K562 (cell line): ENCODE measurements at regions not wholly inside any gene's neighbourhood (a gene's known extent, or its start where the extent isn't known, plus 50 kb on each side); places are given as distances from the start of the nearest gene placed in this dataset.

Experiments used
- ATAC-seq: fragments of 200-7000 bp; cut with Tn5 transposase; 3 replicates; pipeline ENCODE4 v1.9.1; 2020; ENCODE audit warnings: moderate library complexity
- BruUV-seq: library from RNA; stranded (reverse); fragments of 400-500 nt; replicated peaks from 2 replicates; lab custom pipeline; 2021; lab: Mats Ljungman, UMichigan
- CTCF ChIA-PET: fragments of 300-600 bp; formaldehyde crosslinking; extraction: SDS; loops from one replicate; lab custom pipeline; 2021; ENCODE audit warnings: low intra/inter-chr PET ratio; lab: Yijun Ruan, JAX
- POLR2A ChIA-PET: fragments of 300-600, 350-650 bp; sonication (Branson Sonifier 250); formaldehyde crosslinking; extraction: SDS; loops from one replicate; lab custom pipeline; 2021; ENCODE audit warnings: antibody characterized with exemption, inconsistent platforms; lab: Yijun Ruan, JAX
- DNase-seq, 4 experiments: peaks; one replicate each; pipeline versions ENCODE4 v3.0.0 to v3.0.0-alpha.2; 2011 to 2018; ENCODE audit warnings: low spot score in 3 of 4, mixed read lengths in 3 of 4; ENCODE audit errors: extremely low read depth in 1 of 4
- FAIRE-seq: peaks from 2 replicates; lab custom pipeline; 2011; peaks lifted over from hg19 to GRCh38; lab: Jason Lieb, UNC
- H2AFZ ChIP-seq: 2 replicates; pipeline ENCODE4 v1.6.0; 2011; ENCODE audit warnings: low read depth, low read length, control low read depth, inconsistent platforms
- H3K27ac ChIP-seq: fragments of 200-600 bp; 3 replicates; pipeline ENCODE4 v1.8.0; 2011; ENCODE audit warnings: low read depth, mild to moderate bottlenecking, control low read depth, inconsistent platforms, low read length, moderate library complexity, mixed read lengths; ENCODE audit errors: extremely low read depth
- H3K27me3 ChIP-seq, 2 experiments: fragments of 300-600 bp in 1 of 2; 2 replicates in 1 of 2; 3 replicates in 1 of 2; pipeline versions ENCODE4 v1.6.0 to v1.8.0; 2011; ENCODE audit warnings: inconsistent platforms in 2 of 2, low read length in 2 of 2, mild to moderate bottlenecking in 1 of 2, mixed read lengths in 1 of 2, moderate library complexity in 1 of 2; ENCODE audit not compliant: control insufficient read depth in 2 of 2, insufficient read depth in 2 of 2
- H3K36me3 ChIP-seq: fragments of 300-600 bp; 3 replicates; pipeline ENCODE4 v1.8.0; 2011; ENCODE audit warnings: mild to moderate bottlenecking, low read length, inconsistent platforms; ENCODE audit not compliant: control insufficient read depth, insufficient read depth
- H3K4me1 ChIP-seq, 2 experiments: fragments of 200-600 bp in 1 of 2; replicated peaks in 1 of 2; 2 replicates in 1 of 2; 3 replicates in 1 of 2; pipeline versions ENCODE4 v1.5.1 to v1.8.0; 2011; ENCODE audit warnings: inconsistent platforms in 2 of 2, low read length in 2 of 2, mild to moderate bottlenecking in 1 of 2, mixed read lengths in 1 of 2, moderate library complexity in 1 of 2; ENCODE audit not compliant: control insufficient read depth in 2 of 2, insufficient read depth in 2 of 2
- H3K4me2 ChIP-seq: 2 replicates; pipeline ENCODE4 v1.6.1; 2011; ENCODE audit warnings: low read length, control low read depth, inconsistent platforms, mixed read lengths; ENCODE audit not compliant: insufficient read depth
- H3K4me3 ChIP-seq: fragments of 200-600 bp; sonication (generic), shearing (Covaris generic); 2 replicates; pipeline ENCODE4 v1.5.1; 2016; ENCODE audit warnings: control low read depth, inconsistent platforms
- H3K79me2 ChIP-seq: fragments of 200-600 bp; 3 replicates; pipeline ENCODE4 v1.8.0; 2011; ENCODE audit warnings: low read length, inconsistent platforms; ENCODE audit not compliant: control insufficient read depth, insufficient read depth
- H3K9ac ChIP-seq, 2 experiments: 2 replicates each; pipeline versions ENCODE4 v1.6.0 to v1.6.1; 2011; ENCODE audit warnings: low read depth in 2 of 2, low read length in 2 of 2, control low read depth in 1 of 2, inconsistent platforms in 1 of 2, mild to moderate bottlenecking in 1 of 2, mixed read lengths in 1 of 2; ENCODE audit not compliant: insufficient read depth in 1 of 2
- H3K9me1 ChIP-seq: one replicate; pipeline ENCODE4 v1.6.0; 2011; ENCODE audit warnings: inconsistent platforms, mild to moderate bottlenecking, low read length, moderate library complexity; ENCODE audit not compliant: control insufficient read depth, insufficient read depth
- H3K9me3 ChIP-seq: replicated peaks from 2 replicates; pipeline ENCODE4 v1.5.1; 2011; ENCODE audit warnings: low read depth, low read length, inconsistent platforms; ENCODE audit not compliant: control insufficient read depth, insufficient read depth
- H4K20me1 ChIP-seq: replicated peaks from 2 replicates; pipeline ENCODE4 v1.6.1; 2011; ENCODE audit warnings: low read length, inconsistent platforms, mixed read lengths; ENCODE audit not compliant: control insufficient read depth, insufficient read depth
- BHLHE40 ChIP-seq: IDR thresholded peaks from 2 replicates; pipeline ENCODE4 v1.6.1; 2011; ENCODE audit warnings: low read length, improper control_type of control experiment
- CHD1 ChIP-seq: fragments of 200-600 bp; sonication (generic); IDR thresholded peaks from one replicate; pipeline ENCODE4 v1.6.1; 2012; ENCODE audit warnings: mild to moderate bottlenecking, moderate library complexity, low read length, inconsistent platforms
- HMBOX1 ChIP-seq: sonication (generic); IDR thresholded peaks from 2 replicates; pipeline ENCODE4 v1.6.1; 2016
- MTA2 ChIP-seq: fragments of 450-650 bp; IDR thresholded peaks from 2 replicates; pipeline ENCODE4 v1.6.1; 2016; ENCODE audit warnings: low read depth
- POLR3A ChIP-seq: IDR thresholded peaks from 2 replicates; pipeline ENCODE4 v1.6.1; 2011; ENCODE audit warnings: borderline replicate concordance, mild to moderate bottlenecking, moderate library complexity; ENCODE audit not compliant: insufficient read length, insufficient read depth; ENCODE audit errors: extremely low read depth
- RBM25 ChIP-seq: fragments of 200-400 bp; formaldehyde crosslinking; IDR thresholded peaks from 2 replicates; pipeline ENCODE4 v1.6.1; 2018; ENCODE audit warnings: low read length, low read depth, moderate library complexity; ENCODE audit not compliant: severe bottlenecking
- RFX5 ChIP-seq: IDR thresholded peaks from 2 replicates; pipeline ENCODE4 v1.6.1; 2011; ENCODE audit warnings: low read depth, mild to moderate bottlenecking, improper control_type of control experiment, low read length
- SAFB2 ChIP-seq: fragments of 200-400 bp; formaldehyde crosslinking; IDR thresholded peaks from 2 replicates; pipeline ENCODE4 v1.6.1; 2018; ENCODE audit warnings: borderline replicate concordance, low read length, low read depth, moderate library complexity; ENCODE audit not compliant: severe bottlenecking
- ZBTB34 ChIP-seq: fragments of 250-450 bp; sonication (Bioruptor Pico); IDR thresholded peaks from 2 replicates; pipeline ENCODE4 v1.8.0; 2021; ENCODE audit warnings: mild to moderate bottlenecking, moderate library complexity
- ZBTB8A ChIP-seq: fragments of 450-650 bp; IDR thresholded peaks from 2 replicates; pipeline ENCODE4 v1.6.1; 2018; ENCODE audit warnings: mild to moderate bottlenecking, moderate library complexity; ENCODE audit not compliant: partially characterized antibody
- ZBTB9 ChIP-seq: fragments of 450-650 bp; formaldehyde crosslinking; IDR thresholded peaks from 2 replicates; pipeline ENCODE4 v1.4.0; 2020; ENCODE audit warnings: mild to moderate bottlenecking, moderate library complexity
- ZC3H4 ChIP-seq: sonication (generic); formaldehyde crosslinking; IDR thresholded peaks from 2 replicates; pipeline ENCODE4 v1.9.0; 2021; ENCODE audit warnings: missing genetic modification reagents, borderline replicate concordance
- ZFPM2 ChIP-seq: fragments of 250-450 bp; sonication (Bioruptor Pico); IDR thresholded peaks from 2 replicates; pipeline ENCODE4 v1.5.1; 2022; ENCODE audit warnings: mild to moderate bottlenecking
- ZKSCAN3 ChIP-seq: fragments of 250-450 bp; sonication (Bioruptor Pico); IDR thresholded peaks from 2 replicates; pipeline ENCODE4 v1.4.0; 2020
- ZNF644 ChIP-seq: fragments of 200-800 bp; sonication (Bioruptor generic); IDR thresholded peaks from 2 replicates; pipeline ENCODE4 v1.6.1; 2016; ENCODE audit warnings: low read depth, missing genetic modification characterization, missing compliant biosample characterization
- in situ Hi-C: fragments of 300-500 bp; cut with MboI; formaldehyde crosslinking; loops from 4 replicates; pipeline ENCODE4 v1.15.0; 2018; ENCODE audit warnings: inconsistent platforms, mixed read lengths
- intact Hi-C: fragments of 100-400 bp; cut with micrococcal nuclease; formaldehyde crosslinking; loops from 2 replicates; pipeline ENCODE4 v1.14.2; 2022
- TF ChIP-seq, protein P1 (sequence below): fragments of 250-450 bp; sonication (Bioruptor Pico); IDR thresholded peaks from 2 replicates; pipeline ENCODE4 v1.6.1; 2021; ENCODE audit warnings: mild to moderate bottlenecking
- TF ChIP-seq, protein P2 (sequence below): fragments of 450-650 bp; IDR thresholded peaks from 2 replicates; pipeline ENCODE4 v1.6.1; 2016; ENCODE audit warnings: low read depth, mild to moderate bottlenecking, moderate library complexity
- TF ChIP-seq, protein P3 (sequence below): fragments of 250-450 bp; sonication (Bioruptor Pico); IDR thresholded peaks from 2 replicates; pipeline ENCODE4 v1.5.1; 2021; ENCODE audit warnings: mild to moderate bottlenecking

- no peak overlapping the region for H3K9ac ChIP-seq
- H4K20me1 ChIP-seq: no peaks in the 10 kb centered on the region
- TF ChIP-seq ZFPM2: no peak
- TF ChIP-seq, protein P1, sequence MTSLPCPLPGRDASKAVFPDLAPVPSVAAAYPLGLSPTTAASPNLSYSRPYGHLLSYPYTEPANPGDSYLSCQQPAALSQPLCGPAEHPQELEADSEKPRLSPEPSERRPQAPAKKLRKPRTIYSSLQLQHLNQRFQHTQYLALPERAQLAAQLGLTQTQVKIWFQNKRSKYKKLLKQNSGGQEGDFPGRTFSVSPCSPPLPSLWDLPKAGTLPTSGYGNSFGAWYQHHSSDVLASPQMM (CRISPR knock-in tag): no peak
- TF ChIP-seq RBM25: no peak
- TF ChIP-seq RFX5: no peak
- no peak for TF ChIP-seq HMBOX1
- no peak for TF ChIP-seq ZKSCAN3 (CRISPR knock-in tag)
- TF ChIP-seq ZC3H4 (CRISPR knock-in tag): no peak
- no peak for TF ChIP-seq POLR3A
- TF ChIP-seq ZBTB8A: no peak
- TF ChIP-seq ZBTB34: no peak
- TF ChIP-seq, protein P2, sequence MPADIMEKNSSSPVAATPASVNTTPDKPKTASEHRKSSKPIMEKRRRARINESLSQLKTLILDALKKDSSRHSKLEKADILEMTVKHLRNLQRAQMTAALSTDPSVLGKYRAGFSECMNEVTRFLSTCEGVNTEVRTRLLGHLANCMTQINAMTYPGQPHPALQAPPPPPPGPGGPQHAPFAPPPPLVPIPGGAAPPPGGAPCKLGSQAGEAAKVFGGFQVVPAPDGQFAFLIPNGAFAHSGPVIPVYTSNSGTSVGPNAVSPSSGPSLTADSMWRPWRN: no peak
- TF ChIP-seq ZNF644: no peak
- no peak for TF ChIP-seq ZBTB9 (CRISPR knock-in tag)
- no peak for TF ChIP-seq SAFB2
- TF ChIP-seq, protein P3, sequence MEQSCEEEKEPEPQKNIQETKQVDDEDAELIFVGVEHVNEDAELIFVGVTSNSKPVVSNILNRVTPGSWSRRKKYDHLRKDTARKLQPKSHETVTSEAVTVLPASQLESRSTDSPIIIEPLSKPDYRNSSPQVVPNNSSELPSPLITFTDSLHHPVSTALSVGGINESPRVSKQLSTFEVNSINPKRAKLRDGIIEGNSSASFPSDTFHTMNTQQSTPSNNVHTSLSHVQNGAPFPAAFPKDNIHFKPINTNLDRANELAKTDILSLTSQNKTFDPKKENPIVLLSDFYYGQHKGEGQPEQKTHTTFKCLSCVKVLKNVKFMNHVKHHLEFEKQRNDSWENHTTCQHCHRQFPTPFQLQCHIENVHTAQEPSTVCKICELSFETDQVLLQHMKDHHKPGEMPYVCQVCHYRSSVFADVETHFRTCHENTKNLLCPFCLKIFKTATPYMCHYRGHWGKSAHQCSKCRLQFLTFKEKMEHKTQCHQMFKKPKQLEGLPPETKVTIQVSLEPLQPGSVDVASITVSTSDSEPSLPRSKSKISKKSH (CRISPR knock-in tag): no peak
- no peak for TF ChIP-seq BHLHE40
- no peak for TF ChIP-seq MTA2
- TF ChIP-seq CHD1: no peak
- ATAC-seq: no peak
- DNase-seq: no peak
- no peaks in the 10 kb centered on the region for H3K27me3 ChIP-seq
- no peak overlapping the region for H3K4me3 ChIP-seq
- in situ Hi-C loops (no loop called here), intact Hi-C loops (no loop called here)
- H3K4me2 ChIP-seq: no peak overlapping the region
- ChIA-PET POLR2A (no interaction called here), CTCF (no interaction called here)
- no peaks in the 10 kb centered on the region for H3K9me3 ChIP-seq
- no TSS peak for BruUV-seq
- no peaks in the 10 kb centered on the region for H3K79me2 ChIP-seq
- no peaks in the 10 kb centered on the region for H3K9me1 ChIP-seq
- H3K4me1 ChIP-seq: no peaks in the 10 kb centered on the region
- FAIRE-seq: no peak
- H2AFZ ChIP-seq: no peak overlapping the region
- H3K36me3 ChIP-seq: no peaks in the 10 kb centered on the region
- no peak overlapping the region for H3K27ac ChIP-seq
Observed at GRCh38 chr18:34542625-34543024, 167.5 kb upstream of the DTNA start.
